ENCODE measurements at regions not wholly inside any gene's neighbourhood (a gene's known extent, or its start where the extent isn't known, plus 50 kb on each side); places are given as distances from the start of the nearest gene placed in this dataset.

DNA sequence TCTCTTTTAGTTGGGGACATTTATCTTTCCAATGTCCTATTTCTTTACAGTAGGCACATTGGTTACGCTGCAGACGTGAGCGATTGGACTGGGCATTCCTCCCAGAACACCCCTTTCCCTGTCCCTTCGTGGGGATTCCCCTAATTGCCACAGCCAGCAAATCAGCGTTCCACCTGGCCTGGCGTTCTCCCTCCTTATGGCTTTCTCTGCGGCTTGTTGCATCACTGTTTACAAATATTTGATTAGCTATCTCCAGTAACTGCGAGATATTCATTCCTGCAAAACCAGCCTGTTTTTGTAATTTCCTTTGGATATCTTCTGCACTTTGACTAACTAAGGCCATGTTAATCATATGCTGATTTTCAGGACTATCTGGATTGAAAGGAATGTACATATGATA is 202.5 kb upstream of the KLF8 start:
- no peak for TF ChIP-seq POLR2A (IDR thresholded peaks at IDR 0.05)
- TF ChIP-seq, protein P1, sequence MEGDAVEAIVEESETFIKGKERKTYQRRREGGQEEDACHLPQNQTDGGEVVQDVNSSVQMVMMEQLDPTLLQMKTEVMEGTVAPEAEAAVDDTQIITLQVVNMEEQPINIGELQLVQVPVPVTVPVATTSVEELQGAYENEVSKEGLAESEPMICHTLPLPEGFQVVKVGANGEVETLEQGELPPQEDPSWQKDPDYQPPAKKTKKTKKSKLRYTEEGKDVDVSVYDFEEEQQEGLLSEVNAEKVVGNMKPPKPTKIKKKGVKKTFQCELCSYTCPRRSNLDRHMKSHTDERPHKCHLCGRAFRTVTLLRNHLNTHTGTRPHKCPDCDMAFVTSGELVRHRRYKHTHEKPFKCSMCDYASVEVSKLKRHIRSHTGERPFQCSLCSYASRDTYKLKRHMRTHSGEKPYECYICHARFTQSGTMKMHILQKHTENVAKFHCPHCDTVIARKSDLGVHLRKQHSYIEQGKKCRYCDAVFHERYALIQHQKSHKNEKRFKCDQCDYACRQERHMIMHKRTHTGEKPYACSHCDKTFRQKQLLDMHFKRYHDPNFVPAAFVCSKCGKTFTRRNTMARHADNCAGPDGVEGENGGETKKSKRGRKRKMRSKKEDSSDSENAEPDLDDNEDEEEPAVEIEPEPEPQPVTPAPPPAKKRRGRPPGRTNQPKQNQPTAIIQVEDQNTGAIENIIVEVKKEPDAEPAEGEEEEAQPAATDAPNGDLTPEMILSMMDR (IDR thresholded peaks at IDR 0.05): no peak

Data from lower leg skin (tissue), 3 donors.